Stimulated activated naive B cell treated with anti-CD40 and anti-IgM and Interleukin-4, amounts not matched to agents 10 μg/mL and 1 μg/mL and 100 μg/mL, for 72 hours (primary cell): ENCODE measurements at regions not wholly inside any gene's neighbourhood (a gene's known extent, or its start where the extent isn't known, plus 50 kb on each side); places are given as distances from the start of the nearest gene placed in this dataset.

Experiments used
- ATAC-seq, 2 donors: fragments of 150-1000 bp; cut with Tn5 transposase; replicated peaks; 2 replicates each; pipeline ENCODE4 v1.10.0; 2021; ENCODE audit warnings: moderate library complexity in 1 of 2
- DNase-seq: peaks from one replicate; pipeline ENCODE4 v3.0.0; 2021
- H3K27ac Mint-ChIP-seq: one replicate; pipeline ENCODE4 v1.8.0; 2022; ENCODE audit warnings: mild to moderate bottlenecking, mixed read lengths
- H3K27me3 Mint-ChIP-seq, 2 donors: one replicate each; pipeline ENCODE4 v1.8.0; 2022; ENCODE audit warnings: mixed read lengths in 2 of 2
- H3K36me3 Mint-ChIP-seq, 2 donors: one replicate each; pipeline ENCODE4 v1.8.0; 2022; ENCODE audit warnings: mixed read lengths in 2 of 2, mild to moderate bottlenecking in 1 of 2
- H3K4me1 Mint-ChIP-seq, 2 donors: one replicate each; pipeline ENCODE4 v1.8.0; 2022; ENCODE audit warnings: mixed read lengths in 2 of 2, mild to moderate bottlenecking in 1 of 2
- H3K4me3 Mint-ChIP-seq, 2 donors: one replicate each; pipeline ENCODE4 v1.8.0; 2022; ENCODE audit warnings: mild to moderate bottlenecking in 2 of 2, mixed read lengths in 2 of 2, moderate library complexity in 1 of 2
- H3K9me3 Mint-ChIP-seq, 2 donors: one replicate each; pipeline ENCODE4 v1.8.0; 2022; ENCODE audit warnings: mixed read lengths in 2 of 2, mild to moderate bottlenecking in 1 of 2

DNA sequence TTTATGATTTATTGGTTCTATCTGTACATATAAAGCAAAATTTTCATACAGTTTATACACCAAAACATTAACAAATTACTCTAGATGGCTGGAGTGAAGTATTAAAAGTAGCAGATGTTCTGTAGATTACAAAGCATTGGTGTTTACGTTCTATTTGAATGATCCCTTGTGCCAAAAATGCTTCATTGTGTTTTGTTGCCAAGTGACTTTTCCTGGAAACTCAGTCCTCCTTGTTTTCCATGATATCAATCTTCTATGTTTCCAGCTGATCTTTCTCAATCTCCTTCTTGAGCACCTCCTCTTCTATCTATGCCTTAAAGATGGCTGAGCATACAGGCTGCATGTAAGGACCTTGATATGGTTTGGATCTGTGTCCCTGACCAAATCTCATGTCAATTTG is 263.6 kb upstream of the CTSO start:
- no peaks in the 10 kb centered on the region for H3K36me3 Mint-ChIP-seq
- H3K27me3 Mint-ChIP-seq, result no peaks in the 10 kb centered on the region
- peaks cover 2 to 4% of the 10 kb centered on the region in 2 donors for H3K9me3 Mint-ChIP-seq
- no peak overlapping the region for H3K27ac Mint-ChIP-seq
- H3K4me1 Mint-ChIP-seq, result no peaks in the 10 kb centered on the region
- no peak for DNase-seq
- ATAC-seq, result no peak
- no peak overlapping the region for H3K4me3 Mint-ChIP-seq

GRCh38 chr4:156201050-156201449 is 247.4 kb upstream of the CTSO start:
- H3K27me3 Mint-ChIP-seq, result no peaks in the 10 kb centered on the region
- ATAC-seq (peak in 1 of 2 donors; percentile 48), DNase-seq (no peak)
- H3K27ac Mint-ChIP-seq, result no peak overlapping the region
- no peak overlapping the region for H3K4me3 Mint-ChIP-seq
- peaks cover 1 to 13% of the 10 kb centered on the region in 2 donors for H3K4me1 Mint-ChIP-seq
- peaks cover under 1% of the 10 kb centered on the region in 2 donors for H3K9me3 Mint-ChIP-seq
- H3K36me3 Mint-ChIP-seq, result no peaks in the 10 kb centered on the region

DNA sequence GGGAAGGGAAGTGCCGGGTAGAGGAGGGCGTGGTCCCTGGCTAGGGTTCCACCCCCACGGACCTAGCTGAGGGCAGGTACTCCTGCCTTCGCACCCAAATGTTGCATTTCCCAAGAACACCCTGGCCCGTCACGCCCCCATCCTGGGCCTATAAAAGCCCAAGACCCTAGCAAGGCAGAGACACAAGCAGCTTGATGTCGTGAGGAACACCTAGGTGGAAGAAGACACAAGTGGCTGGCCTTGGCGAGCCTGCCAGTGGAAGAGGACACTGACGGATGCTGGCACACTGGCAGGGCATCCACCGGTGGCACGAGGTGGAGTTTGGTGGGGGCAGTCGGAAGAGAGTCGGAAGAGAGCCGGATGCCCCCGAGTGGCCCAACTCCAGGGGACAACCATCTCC is 244.8 kb upstream of the CTSO start:
- Mint-ChIP-seq H3K4me3 (no peak overlapping the region), H3K27ac (no peak overlapping the region), H3K36me3 (no peaks in the 10 kb centered on the region), H3K9me3 (no peaks in the 10 kb centered on the region), H3K27me3 (no peaks in the 10 kb centered on the region), H3K4me1 (peaks cover 1 to 13% of the 10 kb centered on the region in 2 donors)
- DNase-seq (no peak), ATAC-seq (no peak)

DNA sequence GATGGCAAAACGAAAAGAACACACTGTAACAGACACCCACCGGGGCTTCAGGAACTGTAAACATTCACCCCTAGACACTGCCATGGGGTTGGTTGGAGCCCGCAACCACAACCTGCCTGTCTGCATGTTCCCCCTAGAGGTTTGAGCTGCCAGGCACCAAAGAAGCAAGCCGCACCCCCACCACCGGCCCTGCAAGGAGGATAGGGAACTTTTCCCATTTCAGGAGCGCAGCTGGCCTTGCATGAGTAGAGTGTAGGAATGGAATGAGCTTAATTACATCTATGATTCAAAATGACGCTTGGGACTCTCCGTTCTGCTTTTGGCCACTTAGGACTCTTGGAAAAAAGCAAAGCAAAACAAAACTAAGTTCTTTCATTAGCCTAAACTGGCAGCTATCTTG is 243.6 kb upstream of the CTSO start:
- ATAC-seq (peak in 1 of 2 donors; percentile 18), DNase-seq (no peak)
- Mint-ChIP-seq H3K9me3 (no peaks in the 10 kb centered on the region), H3K4me3 (no peak overlapping the region), H3K27me3 (no peaks in the 10 kb centered on the region), H3K27ac (no peak overlapping the region), H3K36me3 (no peaks in the 10 kb centered on the region), H3K4me1 (peaks cover 1 to 13% of the 10 kb centered on the region in 2 donors)

- Mint-ChIP-seq H3K27ac (no peak overlapping the region), H3K9me3 (no peaks in the 10 kb centered on the region), H3K27me3 (no peaks in the 10 kb centered on the region), H3K36me3 (no peaks in the 10 kb centered on the region), H3K4me1 (peaks cover 1 to 13% of the 10 kb centered on the region in 2 donors), H3K4me3 (no peak overlapping the region)
- no peak for ATAC-seq
- no peak for DNase-seq
These were observed 243.1 kb upstream of the CTSO start for GRCh38 chr4:156196722-156197121.

DNA sequence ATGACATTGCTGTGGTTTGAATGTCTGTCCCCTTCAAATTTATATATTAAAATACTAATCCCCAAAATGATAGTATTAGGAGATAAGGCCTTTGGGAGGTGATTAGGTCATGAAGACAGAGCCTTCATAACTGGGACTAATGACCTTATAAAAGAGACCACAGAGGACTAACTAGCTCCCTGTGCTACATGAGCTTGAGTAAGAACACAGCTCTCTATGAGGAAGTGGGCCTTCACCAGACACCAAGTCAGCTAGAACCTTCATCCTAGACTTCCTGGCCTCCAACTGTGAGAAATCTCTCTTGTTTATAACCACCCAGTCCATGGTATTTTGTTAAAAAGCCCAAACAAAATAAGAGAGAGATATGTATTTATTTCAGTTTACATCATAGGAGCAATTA is 242.2 kb upstream of the CTSO start:
- Mint-ChIP-seq H3K27ac (no peak overlapping the region), H3K9me3 (no peaks in the 10 kb centered on the region), H3K4me1 (peaks cover 1 to 13% of the 10 kb centered on the region in 2 donors), H3K27me3 (no peaks in the 10 kb centered on the region), H3K36me3 (no peaks in the 10 kb centered on the region), H3K4me3 (no peak overlapping the region)
- ATAC-seq (peak; percentile 94 to 95), DNase-seq (no peak)

- Mint-ChIP-seq H3K9me3 (no peaks in the 10 kb centered on the region), H3K4me3 (no peak overlapping the region), H3K27ac (no peak overlapping the region), H3K4me1 (peaks cover 1 to 13% of the 10 kb centered on the region in 2 donors), H3K36me3 (no peaks in the 10 kb centered on the region), H3K27me3 (no peaks in the 10 kb centered on the region)
- no peak for DNase-seq
- ATAC-seq, result no peak
These were observed 241.2 kb upstream of the CTSO start for GRCh38 chr4:156194896-156195295.

- Mint-ChIP-seq H3K9me3 (no peaks in the 10 kb centered on the region), H3K36me3 (no peaks in the 10 kb centered on the region), H3K4me3 (no peak overlapping the region), H3K4me1 (peaks cover 1 to 13% of the 10 kb centered on the region in 2 donors), H3K27ac (no peak overlapping the region), H3K27me3 (no peaks in the 10 kb centered on the region)
- DNase-seq (no peak), ATAC-seq (no peak)
These were observed 240.1 kb upstream of the CTSO start for GRCh38 chr4:156193800-156194199.

GRCh38 chr4:156193106-156193505 is 239.4 kb upstream of the CTSO start:
- Mint-ChIP-seq H3K36me3 (no peaks in the 10 kb centered on the region), H3K27me3 (no peaks in the 10 kb centered on the region), H3K4me3 (no peak overlapping the region), H3K9me3 (no peaks in the 10 kb centered on the region), H3K4me1 (peaks cover 1 to 13% of the 10 kb centered on the region in 2 donors), H3K27ac (no peak overlapping the region)
- DNase-seq (no peak), ATAC-seq (no peak)

DNA sequence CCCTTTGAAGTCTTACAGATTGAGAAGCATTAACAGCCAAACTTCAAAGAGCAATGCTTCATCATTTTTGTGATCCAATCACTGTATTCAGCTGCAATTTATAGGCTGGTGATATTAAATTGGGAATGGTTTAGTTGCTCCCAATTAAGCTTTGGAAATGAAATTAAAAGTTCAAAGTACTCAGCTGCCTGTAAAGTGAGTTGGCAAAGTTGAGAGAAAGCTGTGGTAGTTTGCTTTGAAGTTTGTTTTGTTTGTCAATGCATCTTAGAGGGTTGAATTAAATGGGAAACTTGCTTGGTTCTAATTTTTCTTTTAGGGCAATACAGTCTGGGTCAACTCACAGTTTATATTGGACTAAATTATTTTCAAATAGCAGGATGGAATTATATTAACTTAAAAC is 238.4 kb upstream of the CTSO start:
- no peak for ATAC-seq
- peaks cover 1 to 10% of the 10 kb centered on the region in 2 donors for H3K4me1 Mint-ChIP-seq
- no peaks in the 10 kb centered on the region for H3K36me3 Mint-ChIP-seq
- no peak overlapping the region for H3K27ac Mint-ChIP-seq
- no peak for DNase-seq
- H3K27me3 Mint-ChIP-seq, result no peaks in the 10 kb centered on the region
- H3K4me3 Mint-ChIP-seq, result no peak overlapping the region
- no peaks in the 10 kb centered on the region for H3K9me3 Mint-ChIP-seq

DNA sequence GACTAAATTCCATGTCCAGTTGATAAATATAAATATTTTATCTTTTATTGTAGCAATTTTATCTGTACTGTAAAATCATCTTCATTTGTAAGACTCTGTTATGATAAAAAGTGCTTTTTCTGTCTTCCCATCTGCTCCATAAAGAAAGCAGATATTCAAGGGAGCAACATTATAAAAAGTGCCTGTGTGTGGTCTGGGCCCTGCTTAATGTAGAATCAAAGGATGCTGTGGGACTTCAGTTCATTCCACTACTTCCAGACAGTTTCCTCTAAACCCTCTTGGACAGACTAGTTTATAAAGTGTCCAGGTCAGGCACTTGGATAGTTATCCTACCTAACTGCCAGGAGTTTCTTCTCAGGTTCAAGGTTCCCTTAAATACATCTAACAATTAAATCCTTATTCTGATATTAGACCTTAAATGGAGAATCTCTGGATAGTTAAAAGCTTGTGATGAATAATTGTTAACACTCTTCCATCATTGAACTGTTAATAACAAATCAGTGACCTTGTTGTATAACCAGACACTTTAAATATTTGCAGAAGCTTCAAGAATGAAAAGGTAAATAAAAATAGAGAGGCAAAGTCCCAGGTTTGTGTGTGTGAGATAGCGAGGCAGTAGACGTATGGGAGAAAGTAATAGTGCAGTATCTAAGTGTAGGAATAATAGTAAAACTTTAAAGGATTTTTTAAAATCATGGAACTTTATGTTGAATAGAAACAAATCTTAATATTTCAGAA is 237.5 kb upstream of the CTSO start:
- ATAC-seq, result no peak

DNA sequence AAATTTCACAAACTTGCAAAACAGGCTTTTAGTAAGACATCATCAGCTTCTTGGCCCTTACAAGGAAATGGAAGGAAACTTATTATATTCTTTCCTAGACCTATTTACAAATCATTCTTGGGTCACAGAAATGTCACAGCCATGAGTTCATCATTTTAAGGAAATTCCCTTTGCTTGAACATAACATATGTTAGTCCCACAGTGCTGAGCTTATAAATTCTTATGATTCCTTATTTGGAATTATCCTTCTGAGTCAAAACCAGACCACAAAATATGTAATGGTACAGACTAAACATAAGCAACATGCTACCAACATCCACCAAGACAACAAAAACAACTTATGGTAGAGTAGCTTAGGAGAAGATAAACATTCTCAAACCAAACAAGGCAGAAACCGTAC is 236.9 kb upstream of the CTSO start:
- Mint-ChIP-seq H3K27ac (no peak overlapping the region), H3K4me3 (no peak overlapping the region), H3K27me3 (no peaks in the 10 kb centered on the region), H3K36me3 (no peaks in the 10 kb centered on the region), H3K9me3 (no peaks in the 10 kb centered on the region), H3K4me1 (no peaks in the 10 kb centered on the region)
- ATAC-seq (no peak), DNase-seq (no peak)

More for the DNA sequence above, 237.5 kb upstream of the CTSO start:
- Mint-ChIP-seq H3K27me3 (no peaks in the 10 kb centered on the region), H3K4me3 (no peak overlapping the region), H3K4me1 (peaks cover 0 to 1% of the 10 kb centered on the region in 2 donors), H3K9me3 (no peaks in the 10 kb centered on the region), H3K27ac (no peak overlapping the region), H3K36me3 (no peaks in the 10 kb centered on the region)
- no peak for DNase-seq

- Mint-ChIP-seq H3K27me3 (no peaks in the 10 kb centered on the region), H3K27ac (no peak overlapping the region), H3K4me3 (no peak overlapping the region), H3K36me3 (no peaks in the 10 kb centered on the region), H3K9me3 (no peaks in the 10 kb centered on the region), H3K4me1 (no peaks in the 10 kb centered on the region)
- DNase-seq, result no peak
- no peak for ATAC-seq
These were observed 234.9 kb upstream of the CTSO start for GRCh38 chr4:156188596-156188995.

GRCh38 chr4:156186111-156186510 is 232.4 kb upstream of the CTSO start:
- DNase-seq (no peak), ATAC-seq (no peak)
- Mint-ChIP-seq H3K4me3 (no peak overlapping the region), H3K27ac (no peak overlapping the region), H3K4me1 (no peaks in the 10 kb centered on the region), H3K27me3 (no peaks in the 10 kb centered on the region), H3K9me3 (no peaks in the 10 kb centered on the region), H3K36me3 (no peaks in the 10 kb centered on the region)

- DNase-seq (no peak), ATAC-seq (no peak)
- Mint-ChIP-seq H3K4me3 (no peak overlapping the region), H3K4me1 (no peaks in the 10 kb centered on the region), H3K9me3 (no peaks in the 10 kb centered on the region), H3K36me3 (no peaks in the 10 kb centered on the region), H3K27ac (no peak overlapping the region), H3K27me3 (no peaks in the 10 kb centered on the region)
These were observed 231.9 kb upstream of the CTSO start for GRCh38 chr4:156185514-156186055.
